DND-41 (cell line): ENCODE measurements at regions not wholly inside any gene's neighbourhood (a gene's known extent, or its start where the extent isn't known, plus 50 kb on each side); places are given as distances from the start of the nearest gene placed in this dataset.

Experiments used
- CTCF ChIP-seq: IDR thresholded peaks from 2 replicates; pipeline ENCODE4 v1.5.1; 2012; ENCODE audit warnings: borderline replicate concordance, low read length, moderate library complexity, mild to moderate bottlenecking; ENCODE audit not compliant: poor library complexity, severe bottlenecking; ENCODE audit errors: extremely low read depth
- EZH2 ChIP-seq: IDR thresholded peaks from 3 replicates; pipeline ENCODE4 v1.6.1; 2012; ENCODE audit warnings: borderline replicate concordance, low read depth, mild to moderate bottlenecking, moderate library complexity, low read length, inconsistent platforms; ENCODE audit not compliant: severe bottlenecking

- TF ChIP-seq CTCF (no peak), EZH2 (no peak)
Measured at GRCh38 chr9:18362166-18362565, 111.8 kb upstream of the ADAMTSL1 start.
